ENCODE measurements at regions not wholly inside any gene's neighbourhood (a gene's known extent, or its start where the extent isn't known, plus 50 kb on each side); places are given as distances from the start of the nearest gene placed in this dataset.

- no peak for DNase-seq (ENCODE audit: low read depth)
Observed at GRCh38 chr9:81459591-81459990, 229.8 kb downstream of the TLE1 start.

GRCh38 chr9:81456431-81457006 lies 232.8 kb downstream of the TLE1 start:
- no peak overlapping the region for H3K4me3 ChIP-seq (ENCODE audit: low read length)
- no peak for DNase-seq (ENCODE audit: low read depth)
- TF ChIP-seq CTCF (IDR thresholded peaks at IDR 0.05; ENCODE audit: insufficient read depth, low read depth, low read length, missing control alignments): no peak

More at GRCh38 chr9:81459591-81459990, 229.8 kb downstream of the TLE1 start:
- no peak overlapping the region for H3K4me3 ChIP-seq (ENCODE audit: low read length)
- no peak for TF ChIP-seq CTCF (IDR thresholded peaks at IDR 0.05; ENCODE audit: insufficient read depth, low read depth, low read length, missing control alignments)

DNA sequence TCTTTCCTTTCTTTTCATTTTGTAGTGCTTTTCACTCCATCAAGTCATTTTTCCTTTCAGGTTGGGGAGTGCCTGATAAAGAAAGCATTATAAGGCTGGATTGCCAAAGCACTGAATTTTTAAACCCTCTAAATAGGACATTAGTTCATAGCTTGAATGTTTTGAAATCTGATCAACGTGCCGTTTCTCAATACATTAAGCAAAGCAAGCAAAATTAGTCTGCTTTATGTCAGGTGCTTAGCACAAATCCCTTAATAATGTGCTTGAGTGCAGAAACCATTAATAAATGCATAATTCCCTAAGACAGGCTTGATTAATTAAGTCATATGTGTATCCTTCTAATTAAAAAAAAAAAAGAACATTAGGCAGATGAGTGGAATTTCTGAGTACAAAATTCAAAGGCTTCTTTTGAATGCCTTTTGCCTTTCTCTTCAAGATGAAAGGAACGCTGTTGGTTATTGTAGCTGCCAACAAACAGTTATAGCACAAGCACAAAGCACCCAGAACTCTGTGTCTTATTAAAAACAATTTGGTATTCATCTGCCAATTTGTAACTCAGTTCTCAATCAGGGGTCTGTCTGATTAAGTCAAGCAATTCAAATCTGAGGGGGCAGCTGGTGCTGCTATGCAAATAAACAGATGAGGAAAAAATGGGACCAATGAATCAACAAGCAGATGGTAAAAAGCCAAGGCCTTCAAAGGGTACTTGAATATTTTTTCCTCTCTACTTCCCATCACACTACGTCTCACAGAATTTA lies 233.7 kb downstream of the TLE1 start:
- no peak for TF ChIP-seq CTCF (IDR thresholded peaks at IDR 0.05; ENCODE audit: insufficient read depth, low read depth, low read length, missing control alignments)
- DNase-seq (ENCODE audit: low read depth): no peak
- H3K4me3 ChIP-seq (ENCODE audit: low read length): no peak overlapping the region

GRCh38 chr9:81445331-81445921 lies 243.9 kb downstream of the TLE1 start:
- no peak for DNase-seq (ENCODE audit: low read depth)
- H3K4me3 ChIP-seq (ENCODE audit: low read length): no peak overlapping the region
- no peak for TF ChIP-seq CTCF (IDR thresholded peaks at IDR 0.05; ENCODE audit: insufficient read depth, low read depth, low read length, missing control alignments)

GRCh38 chr9:81431641-81432040 lies 257.7 kb downstream of the TLE1 start:
- TF ChIP-seq CTCF (IDR thresholded peaks at IDR 0.05; ENCODE audit: insufficient read depth, low read depth, low read length, missing control alignments): no peak
- DNase-seq (ENCODE audit: low read depth): no peak
- H3K4me3 ChIP-seq (ENCODE audit: low read length): no peak overlapping the region

GRCh38 chr9:81430727-81431126 lies 258.6 kb downstream of the TLE1 start:
- no peak overlapping the region for H3K4me3 ChIP-seq (ENCODE audit: low read length)
- no peak for DNase-seq (ENCODE audit: low read depth)
- TF ChIP-seq CTCF (IDR thresholded peaks at IDR 0.05; ENCODE audit: insufficient read depth, low read depth, low read length, missing control alignments): no peak
